GM12878 (cell line): ENCODE measurements at regions not wholly inside any gene's neighbourhood (a gene's known extent, or its start where the extent isn't known, plus 50 kb on each side); places are given as distances from the start of the nearest gene placed in this dataset.
A peak's percentile ranks its signal among the peaks of the same experiment; 100 is the strongest.

Experiments
- ATAC-seq: fragments of 200-7000 bp; cut with Tn5 transposase; 3 replicates; pipeline ENCODE4 v1.9.1; 2020; ENCODE audit warnings: mild to moderate bottlenecking, moderate library complexity
- BruUV-seq: library from RNA; stranded (reverse); fragments of 400-500 nt; replicated peaks from 2 replicates; lab custom pipeline; 2021; lab: Mats Ljungman, UMichigan
- CTCF ChIA-PET: fragments of 300-600 bp; sonication (Branson Sonifier 250); formaldehyde crosslinking; extraction: SDS; loops from one replicate; lab custom pipeline; 2021; ENCODE audit warnings: inconsistent platforms; lab: Yijun Ruan, JAX
- POLR2A ChIA-PET: fragments of 350-600 bp; formaldehyde crosslinking; extraction: SDS; loops from one replicate; lab custom pipeline; 2021; ENCODE audit warnings: inconsistent platforms; lab: Charles Lee
- RAD21 ChIA-PET: fragments of 300-600 bp; sonication (Branson Sonifier 250); formaldehyde crosslinking; loops from one replicate; lab custom pipeline; 2023; ENCODE audit warnings: antibody characterized with exemption; ENCODE audit not compliant: unreplicated experiment; lab: Charles Lee
- SMC1A ChIA-PET: fragments of 300-600 bp; sonication (Branson Sonifier 250); formaldehyde crosslinking; loops from one replicate; lab custom pipeline; 2023; ENCODE audit not compliant: unreplicated experiment, uncharacterized antibody; lab: Charles Lee
- DNase-seq: peaks from one replicate; pipeline ENCODE4 v3.0.0-alpha.2; 2011; ENCODE audit warnings: low read depth, low spot score
- FAIRE-seq: peaks from 3 replicates; lab custom pipeline; 2011; peaks lifted over from hg19 to GRCh38; lab: Jason Lieb, UNC
- H2AFZ ChIP-seq: 2 replicates; pipeline ENCODE4 v1.6.0; 2011; ENCODE audit warnings: low read depth, low read length, control low read depth; ENCODE audit not compliant: control insufficient read depth
- H3K27ac ChIP-seq: 2 replicates; pipeline ENCODE4 v1.5.1; 2011; ENCODE audit warnings: control low read depth; ENCODE audit not compliant: control insufficient read depth, insufficient read depth
- H3K27me3 ChIP-seq, 2 experiments: replicated peaks in 1 of 2; 2 replicates each; pipeline versions ENCODE4 v1.6.0 to v1.6.1; 2011; ENCODE audit warnings: low read length in 1 of 2; ENCODE audit not compliant: control insufficient read depth in 2 of 2, insufficient read depth in 2 of 2
- H3K36me3 ChIP-seq, 2 experiments: 2 replicates each; pipeline ENCODE4 v1.5.1; 2011; ENCODE audit warnings: low read length in 1 of 2; ENCODE audit not compliant: control insufficient read depth in 2 of 2, insufficient read depth in 2 of 2
- H3K4me1 ChIP-seq: 2 replicates; pipeline ENCODE4 v1.6.1; 2011; ENCODE audit warnings: mild to moderate bottlenecking, low read length, moderate library complexity, mixed read lengths; ENCODE audit not compliant: control insufficient read depth, insufficient read depth
- H3K4me2 ChIP-seq: 2 replicates; pipeline ENCODE4 v1.6.0; 2011; ENCODE audit warnings: control low read depth; ENCODE audit not compliant: control insufficient read depth, insufficient read depth
- H3K4me3 ChIP-seq: fragments of 200-600 bp; sonication (generic); 2 replicates; pipeline ENCODE4 v1.5.1; 2016
- H3K79me2 ChIP-seq: 2 replicates; pipeline ENCODE4 v1.6.0; 2011; ENCODE audit warnings: low read length; ENCODE audit not compliant: control insufficient read depth, insufficient read depth
- H3K9ac ChIP-seq: 2 replicates; pipeline ENCODE4 v1.8.0; 2011; ENCODE audit warnings: low read length, control low read depth, mixed read lengths; ENCODE audit not compliant: control insufficient read depth, insufficient read depth
- H3K9me3 ChIP-seq: replicated peaks from 3 replicates; pipeline ENCODE4 v1.5.1; 2011; ENCODE audit warnings: mild to moderate bottlenecking, low read length; ENCODE audit not compliant: control insufficient read depth, insufficient read depth
- H4K20me1 ChIP-seq: 2 replicates; pipeline ENCODE4 v1.6.0; 2011; ENCODE audit not compliant: control insufficient read depth, insufficient read depth
- POLR2A ChIP-seq: IDR thresholded peaks from 2 replicates; pipeline ENCODE4 v1.6.1; 2011; ENCODE audit warnings: low read depth, mild to moderate bottlenecking, low read length
- POLR2AphosphoS2 ChIP-seq: IDR thresholded peaks from 2 replicates; pipeline ENCODE4 v1.6.1; 2011; ENCODE audit warnings: low read depth, mild to moderate bottlenecking, low read length, improper control_type of control experiment, moderate library complexity
- RAD51 ChIP-seq: fragments of 450-650 bp; IDR thresholded peaks from 2 replicates; pipeline ENCODE4 v1.6.1; 2016; ENCODE audit warnings: moderate library complexity, mild to moderate bottlenecking, inconsistent platforms
- WGBS: methylation state at CpG from one replicate; pipeline ENCODE4 v1.1.6; 2016; ENCODE audit warnings: low lambda C conversion rate; ENCODE audit not compliant: insufficient replicate concordance, insufficient coverage; ENCODE audit errors: missing lambda C conversion rate; 5-methylcytosine and 5-hydroxymethylcytosine counted together
- in situ Hi-C: fragments of 300-500 bp; cut with MboI; formaldehyde crosslinking; loops from 9 replicates; pipeline ENCODE4 v1.14.3; 2018; ENCODE audit warnings: mixed read lengths
- intact Hi-C: fragments of 100-400 bp; cut with micrococcal nuclease; formaldehyde crosslinking; loops from one replicate; pipeline ENCODE4 v1.14.2; 2022; ENCODE audit not compliant: unreplicated experiment
- TF ChIP-seq, protein P1 (sequence below): IDR thresholded peaks from 2 replicates; pipeline ENCODE4 v1.6.1; 2011; ENCODE audit warnings: borderline replicate concordance, low read depth, mild to moderate bottlenecking, moderate library complexity, mixed read lengths, low read length; ENCODE audit not compliant: insufficient read depth; ENCODE audit errors: extremely low read length
- TF ChIP-seq, protein P2 (sequence below): IDR thresholded peaks from 2 replicates; pipeline ENCODE4 v1.6.1; 2012; ENCODE audit warnings: low read depth, low read length, improper control_type of control experiment

DNA sequence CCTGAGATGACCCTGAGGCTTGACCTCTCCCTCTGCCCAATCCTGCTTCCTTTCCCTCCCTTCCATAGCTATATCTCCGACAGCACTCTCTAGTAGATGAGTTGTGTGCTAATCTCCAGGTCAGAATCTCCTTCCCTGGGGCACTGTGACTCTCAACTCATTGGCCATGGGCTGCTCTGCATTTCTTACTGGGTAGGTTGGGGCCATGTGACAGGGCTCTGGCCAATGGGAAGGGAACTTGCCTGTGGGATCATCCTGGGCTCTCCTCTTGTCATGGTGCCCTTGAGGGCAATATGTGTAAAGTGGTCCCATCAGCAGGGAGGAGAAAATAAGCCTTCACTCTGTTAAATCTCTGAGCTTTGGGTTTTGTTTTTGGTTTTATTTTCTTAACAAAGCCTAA, 80.1 kb upstream of the ANKRD1 start:
- FAIRE-seq = no peak
- in situ Hi-C loops = loop anchor here (10.0 kb wide), 1 partner anchor 244 kb away; no protein-coding TSS in a partner anchor
- Histone ChIP-seq H3K36me3 (no peaks in the 10 kb centered on the region), H3K4me2 (no peak overlapping the region), H3K27ac (peak overlapping the region; percentile 87), H3K4me3 (no peak overlapping the region), H3K27me3 (no peaks in the 10 kb centered on the region), H3K79me2 (peaks cover 28% of the 10 kb centered on the region), H3K9me3 (peaks cover 36% of the 10 kb centered on the region; the same call in 2 of the 3 replicates), H4K20me1 (no peaks in the 10 kb centered on the region), H2AFZ (no peak overlapping the region; the same call in 1 of the 2 replicates), H3K9ac (no peak overlapping the region), H3K4me1 (peaks cover 44% of the 10 kb centered on the region)
- SMC1A ChIA-PET = interaction anchor here (0.9 to 13.3 kb wide), 14 partner anchors 8 to 260 kb away, joined by 3 to 296 read pairs (median 7); no protein-coding TSS in a partner anchor
- intact Hi-C loops = loop anchor here (10.0 kb wide), 1 partner anchor 414 kb away; the partner anchor contains the start of gene HECTD2
- POLR2A ChIA-PET = interaction anchor here (1.2 to 1.8 kb wide), 4 partner anchors 9 to 90 kb away, joined by 3 to 6 read pairs (median 4); no protein-coding TSS in a partner anchor
- CTCF ChIA-PET = interaction anchor here (0.9 to 9.9 kb wide), 5 partner anchors 13 to 295 kb away, joined by 3 to 289 read pairs (median 3); no protein-coding TSS in a partner anchor
- TF ChIP-seq, protein P1, sequence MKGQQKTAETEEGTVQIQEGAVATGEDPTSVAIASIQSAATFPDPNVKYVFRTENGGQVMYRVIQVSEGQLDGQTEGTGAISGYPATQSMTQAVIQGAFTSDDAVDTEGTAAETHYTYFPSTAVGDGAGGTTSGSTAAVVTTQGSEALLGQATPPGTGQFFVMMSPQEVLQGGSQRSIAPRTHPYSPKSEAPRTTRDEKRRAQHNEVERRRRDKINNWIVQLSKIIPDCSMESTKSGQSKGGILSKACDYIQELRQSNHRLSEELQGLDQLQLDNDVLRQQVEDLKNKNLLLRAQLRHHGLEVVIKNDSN = peak; percentile 61
- TF ChIP-seq POLR2AphosphoS2 = no peak
- TF ChIP-seq POLR2A = no peak
- 0 out of 2 replicates have a peak, but pooled peaks have one; percentile 36 for TF ChIP-seq RAD51
- TF ChIP-seq, protein P2, sequence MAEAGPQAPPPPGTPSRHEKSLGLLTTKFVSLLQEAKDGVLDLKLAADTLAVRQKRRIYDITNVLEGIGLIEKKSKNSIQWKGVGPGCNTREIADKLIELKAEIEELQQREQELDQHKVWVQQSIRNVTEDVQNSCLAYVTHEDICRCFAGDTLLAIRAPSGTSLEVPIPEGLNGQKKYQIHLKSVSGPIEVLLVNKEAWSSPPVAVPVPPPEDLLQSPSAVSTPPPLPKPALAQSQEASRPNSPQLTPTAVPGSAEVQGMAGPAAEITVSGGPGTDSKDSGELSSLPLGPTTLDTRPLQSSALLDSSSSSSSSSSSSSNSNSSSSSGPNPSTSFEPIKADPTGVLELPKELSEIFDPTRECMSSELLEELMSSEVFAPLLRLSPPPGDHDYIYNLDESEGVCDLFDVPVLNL = no peak
- RAD21 ChIA-PET = interaction anchor here (1.6 to 3.6 kb wide), 5 partner anchors 11 to 249 kb away, joined by 5 to 28 read pairs (median 12); no protein-coding TSS in a partner anchor
- no TSS peak for BruUV-seq
- no peak for ATAC-seq
- DNase-seq = no peak
- WGBS = 100% methylated on average over 1 of the region's 1 CpG
